ENCODE measurements at regions not wholly inside any gene's neighbourhood (a gene's known extent, or its start where the extent isn't known, plus 50 kb on each side); places are given as distances from the start of the nearest gene placed in this dataset.

DNA sequence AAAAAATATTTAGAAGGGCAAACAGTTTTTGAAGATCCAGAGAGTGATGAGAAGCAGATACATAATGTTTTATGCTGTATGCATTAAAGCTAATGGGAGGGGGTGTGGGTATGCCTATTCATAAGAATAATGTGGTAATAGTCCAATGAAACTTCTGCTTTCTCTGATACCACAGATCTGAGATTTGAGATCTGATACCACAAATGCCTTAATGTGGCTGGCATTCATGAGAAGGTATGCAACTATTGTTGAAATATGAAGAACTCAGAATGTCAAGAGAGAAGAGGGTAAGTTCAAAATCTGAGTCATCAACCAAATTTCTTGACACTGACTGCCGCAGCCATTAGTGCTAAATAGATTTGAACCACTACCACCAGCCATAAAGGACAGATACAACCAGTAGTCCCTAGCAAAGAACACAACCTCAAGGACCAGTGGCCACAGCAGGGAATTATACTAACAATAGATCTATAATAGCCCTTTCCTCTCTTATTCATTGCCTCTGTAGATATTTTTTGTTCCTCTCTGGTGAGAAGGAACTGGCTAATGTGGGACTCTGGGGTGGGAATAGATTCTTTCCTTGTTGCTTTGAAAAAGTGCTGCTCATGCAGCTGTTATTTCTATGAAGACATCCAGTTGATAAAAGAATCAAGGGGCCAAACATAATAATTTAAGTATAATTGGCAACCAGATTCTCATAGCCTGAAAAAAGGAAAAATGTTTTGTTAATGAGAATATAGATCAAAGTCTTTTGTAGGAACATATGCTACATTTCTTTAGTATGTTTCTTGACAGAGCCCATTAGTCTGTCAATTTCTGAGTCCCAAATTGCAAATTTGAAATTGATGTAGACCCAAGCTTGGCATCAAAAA is 256.5 kb upstream of the ZNF608 start:
- Histone ChIP-seq H3K4me1 (ENCODE audit: insufficient read depth, low read length) (no peaks in the 10 kb centered on the region), H3K27ac (ENCODE audit: extremely low read length, insufficient read depth, low read length) (no peak overlapping the region), H3K4me3 (replicated peaks in 1 of 3; ENCODE audit: insufficient read depth in 1 of 3, low read depth in 2 of 3, low read length in 3 of 3) (no peak overlapping the region), H4K20me1 (ENCODE audit: insufficient read depth, low read length) (no peaks in the 10 kb centered on the region), H2AFZ (ENCODE audit: low read length) (no peak overlapping the region), H3K9ac (ENCODE audit: insufficient read depth, low read depth, low read length) (no peak overlapping the region), H3K9me3 (ENCODE audit: low read length) (no peaks in the 10 kb centered on the region), H3K4me2 (ENCODE audit: low read depth, low read length) (no peak overlapping the region), H3K27me3 (ENCODE audit: control insufficient read depth in 1 of 2, insufficient read depth in 2 of 2, low read length in 2 of 2) (no peaks in the 10 kb centered on the region), H3K36me3 (replicated peaks in 1 of 2; ENCODE audit: control insufficient read depth in 1 of 2, insufficient read depth in 2 of 2, low read length in 2 of 2) (no peaks in the 10 kb centered on the region), H3K79me2 (ENCODE audit: insufficient read depth, low read length) (no peaks in the 10 kb centered on the region)
- ChIA-PET CTCF (ENCODE audit: low intra/inter-chr PET ratio, low total read pairs) (no interaction called here), POLR2A (no interaction called here)
- BruUV-seq (replicated peaks), result no TSS peak
- no peak for TF ChIP-seq SMAD1 (CRISPR knock-in tag; IDR thresholded peaks at IDR 0.05; ENCODE audit: borderline replicate concordance, low read depth)
- no peak for TF ChIP-seq SOX5 (CRISPR knock-in tag; IDR thresholded peaks at IDR 0.05; ENCODE audit: borderline replicate concordance)
- TF ChIP-seq ETV5 (CRISPR knock-in tag; IDR thresholded peaks at IDR 0.05; ENCODE audit: borderline replicate concordance), result no peak
- TF ChIP-seq MEF2D (CRISPR knock-in tag; IDR thresholded peaks at IDR 0.05), result no peak
- TF ChIP-seq ZNF143 (CRISPR knock-in tag; IDR thresholded peaks at IDR 0.05), result no peak
- TF ChIP-seq, protein P1, sequence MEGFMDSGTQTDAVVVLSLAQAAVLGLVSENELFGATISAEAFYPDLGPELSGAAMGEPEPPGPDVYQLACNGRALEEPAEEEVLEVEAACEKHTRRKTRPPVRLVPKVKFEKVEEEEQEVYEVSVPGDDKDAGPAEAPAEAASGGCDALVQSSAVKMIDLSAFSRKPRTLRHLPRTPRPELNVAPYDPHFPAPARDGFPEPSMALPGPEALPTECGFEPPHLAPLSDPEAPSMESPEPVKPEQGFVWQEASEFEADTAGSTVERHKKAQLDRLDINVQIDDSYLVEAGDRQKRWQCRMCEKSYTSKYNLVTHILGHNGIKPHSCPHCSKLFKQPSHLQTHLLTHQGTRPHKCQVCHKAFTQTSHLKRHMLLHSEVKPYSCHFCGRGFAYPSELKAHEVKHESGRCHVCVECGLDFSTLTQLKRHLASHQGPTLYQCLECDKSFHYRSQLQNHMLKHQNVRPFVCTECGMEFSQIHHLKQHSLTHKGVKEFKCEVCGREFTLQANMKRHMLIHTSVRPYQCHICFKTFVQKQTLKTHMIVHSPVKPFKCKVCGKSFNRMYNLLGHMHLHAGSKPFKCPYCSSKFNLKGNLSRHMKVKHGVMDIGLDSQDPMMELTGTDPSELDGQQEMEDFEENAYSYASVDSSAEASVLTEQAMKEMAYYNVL (CRISPR knock-in tag; IDR thresholded peaks at IDR 0.05; ENCODE audit: borderline replicate concordance), result no peak
- TF ChIP-seq ZNF367 (CRISPR knock-in tag; IDR thresholded peaks at IDR 0.05; ENCODE audit: borderline replicate concordance), result no peak
- TF ChIP-seq GATAD1 (CRISPR knock-in tag; IDR thresholded peaks at IDR 0.05), result no peak
- no peak for TF ChIP-seq SP140L (CRISPR knock-in tag; IDR thresholded peaks at IDR 0.05; ENCODE audit: borderline replicate concordance)
- TF ChIP-seq, protein P2, sequence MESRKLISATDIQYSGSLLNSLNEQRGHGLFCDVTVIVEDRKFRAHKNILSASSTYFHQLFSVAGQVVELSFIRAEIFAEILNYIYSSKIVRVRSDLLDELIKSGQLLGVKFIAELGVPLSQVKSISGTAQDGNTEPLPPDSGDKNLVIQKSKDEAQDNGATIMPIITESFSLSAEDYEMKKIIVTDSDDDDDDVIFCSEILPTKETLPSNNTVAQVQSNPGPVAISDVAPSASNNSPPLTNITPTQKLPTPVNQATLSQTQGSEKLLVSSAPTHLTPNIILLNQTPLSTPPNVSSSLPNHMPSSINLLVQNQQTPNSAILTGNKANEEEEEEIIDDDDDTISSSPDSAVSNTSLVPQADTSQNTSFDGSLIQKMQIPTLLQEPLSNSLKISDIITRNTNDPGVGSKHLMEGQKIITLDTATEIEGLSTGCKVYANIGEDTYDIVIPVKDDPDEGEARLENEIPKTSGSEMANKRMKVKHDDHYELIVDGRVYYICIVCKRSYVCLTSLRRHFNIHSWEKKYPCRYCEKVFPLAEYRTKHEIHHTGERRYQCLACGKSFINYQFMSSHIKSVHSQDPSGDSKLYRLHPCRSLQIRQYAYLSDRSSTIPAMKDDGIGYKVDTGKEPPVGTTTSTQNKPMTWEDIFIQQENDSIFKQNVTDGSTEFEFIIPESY (CRISPR knock-in tag; IDR thresholded peaks at IDR 0.05), result no peak
- no peak for TF ChIP-seq ZNF713 (CRISPR knock-in tag; IDR thresholded peaks at IDR 0.05)
- TF ChIP-seq, protein P3, sequence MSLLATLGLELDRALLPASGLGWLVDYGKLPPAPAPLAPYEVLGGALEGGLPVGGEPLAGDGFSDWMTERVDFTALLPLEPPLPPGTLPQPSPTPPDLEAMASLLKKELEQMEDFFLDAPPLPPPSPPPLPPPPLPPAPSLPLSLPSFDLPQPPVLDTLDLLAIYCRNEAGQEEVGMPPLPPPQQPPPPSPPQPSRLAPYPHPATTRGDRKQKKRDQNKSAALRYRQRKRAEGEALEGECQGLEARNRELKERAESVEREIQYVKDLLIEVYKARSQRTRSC (CRISPR knock-in tag; IDR thresholded peaks at IDR 0.05; ENCODE audit: low read depth), result no peak
- TF ChIP-seq ZNF317 (CRISPR knock-in tag; IDR thresholded peaks at IDR 0.05), result no peak
- TF ChIP-seq HOXD1 (CRISPR knock-in tag; IDR thresholded peaks at IDR 0.05), result no peak
- intact Hi-C loops (cut with micrococcal nuclease; ENCODE audit: unreplicated experiment), result no loop called here
- DNase-seq (ENCODE audit: low spot score), result no peak
- FAIRE-seq, result no peak
- WGBS (ENCODE audit: low lambda C conversion rate), result 37% methylated on average over 1 of the region's 1 CpG
- no peak for ATAC-seq
- in situ Hi-C loops (cut with HindIII; ENCODE audit: extremely low pct_ligation_motif_present, low pct_unique_long_range_greater_than_20kb), result no loop called here

Data from HepG2 (cell line).